A549 (cell line): ENCODE measurements at regions not wholly inside any gene's neighbourhood (a gene's known extent, or its start where the extent isn't known, plus 50 kb on each side); places are given as distances from the start of the nearest gene placed in this dataset.

Source experiments
- ATAC-seq, 2 experiments: fragments of 200-7000 bp in 1 of 2; fragments of >200 bp in 1 of 2; cut with Nextera tagmentation in 1 of 2; cut with Tn5 transposase in 1 of 2; 3 replicates each; pipeline versions ENCODE4 v1.8.0 to v1.9.1; 2018 to 2020; ENCODE audit warnings: mild to moderate bottlenecking in 1 of 2, moderate library complexity in 1 of 2
- CTCF ChIA-PET: fragments of 300-600 bp; sonication (Branson Sonifier 250); formaldehyde crosslinking; extraction: SDS; loops from one replicate; lab custom pipeline; 2021; ENCODE audit warnings: antibody characterized with exemption, inconsistent platforms; lab: Yijun Ruan, JAX
- POLR2A ChIA-PET: fragments of 350-600 bp; formaldehyde crosslinking; extraction: SDS; loops from one replicate; lab custom pipeline; 2021; ENCODE audit warnings: antibody characterized with exemption, inconsistent platforms; lab: Yijun Ruan, JAX
- DNase-seq, 2 experiments: peaks; one replicate each; pipeline versions ENCODE4 v3.0.0 to v3.0.0-alpha.2; 2011 to 2016; ENCODE audit warnings: low read depth in 1 of 2, low spot score in 1 of 2
- FAIRE-seq: peaks from 2 replicates; lab custom pipeline; 2011; peaks lifted over from hg19 to GRCh38; lab: Jason Lieb, UNC
- H3K27ac ChIP-seq, 2 experiments: fragments of >200 bp; sonication (Bioruptor Twin); formaldehyde crosslinking; 3 replicates each; pipeline ENCODE4 v1.5.1; 2016 to 2017
- H3K4me1 ChIP-seq: fragments of >200 bp; sonication (Bioruptor Twin); formaldehyde crosslinking; 3 replicates; pipeline ENCODE4 v1.6.1; 2016
- H3K4me2 ChIP-seq: fragments of >200 bp; sonication (Bioruptor Twin); formaldehyde crosslinking; 3 replicates; pipeline ENCODE4 v1.6.1; 2016
- H3K4me3 ChIP-seq: fragments of >200 bp; sonication (Bioruptor Twin); formaldehyde crosslinking; 3 replicates; pipeline ENCODE4 v1.5.1; 2016
- H3K9me3 ChIP-seq: fragments of >200 bp; sonication (Bioruptor Twin); formaldehyde crosslinking; 3 replicates; pipeline ENCODE4 v1.6.1; 2016
- BHLHE40 ChIP-seq: IDR thresholded peaks from 2 replicates; pipeline ENCODE4 v1.6.1; 2012; ENCODE audit warnings: low read depth, low read length, inconsistent platforms
- CBX2 ChIP-seq: fragments of 200-600 bp; sonication (generic); IDR thresholded peaks from 2 replicates; pipeline ENCODE4 v1.6.1; 2016; ENCODE audit warnings: low read depth, mild to moderate bottlenecking, borderline replicate concordance
- CHD2 ChIP-seq: fragments of 150-350 bp; IDR thresholded peaks from 2 replicates; pipeline ENCODE4 v1.6.1; 2014; ENCODE audit warnings: low read length; ENCODE audit not compliant: partially characterized antibody
- CHD4 ChIP-seq: fragments of 200-600 bp; sonication (generic); IDR thresholded peaks from 2 replicates; pipeline ENCODE4 v1.6.1; 2016; ENCODE audit warnings: antibody characterized with exemption, mild to moderate bottlenecking, borderline replicate concordance
- CTCF ChIP-seq: fragments of >200 bp; sonication (Bioruptor Twin); formaldehyde crosslinking; IDR thresholded peaks from 3 replicates; pipeline ENCODE4 v1.5.1; 2016
- ELK1 ChIP-seq: fragments of 150-350 bp; IDR thresholded peaks from 2 replicates; pipeline ENCODE4 v1.6.1; 2014; ENCODE audit warnings: low read depth, mild to moderate bottlenecking, low read length
- ESRRA ChIP-seq: fragments of 150-350 bp; IDR thresholded peaks from 2 replicates; pipeline ENCODE4 v1.6.1; 2014; ENCODE audit warnings: mild to moderate bottlenecking, low read length, borderline replicate concordance
- FOSB ChIP-seq: fragments of 250-450 bp; sonication (Bioruptor Pico); IDR thresholded peaks from 2 replicates; pipeline ENCODE4 v1.5.0; 2020; ENCODE audit warnings: mild to moderate bottlenecking, moderate library complexity
- FOSL2 ChIP-seq, 2 experiments: fragments of 450-650 bp in 1 of 2; fragments of >200 bp in 1 of 2; sonication (Bioruptor Twin) in 1 of 2; formaldehyde crosslinking; IDR thresholded peaks; 2 replicates each; pipeline versions ENCODE4 v1.5.0 to v1.6.1; 2016 to 2020; ENCODE audit warnings: mild to moderate bottlenecking in 1 of 2, moderate library complexity in 1 of 2
- HES2 ChIP-seq: fragments of >200 bp; sonication (Bioruptor Twin); formaldehyde crosslinking; IDR thresholded peaks from 2 replicates; pipeline ENCODE4 v1.6.1; 2016
- HOXB5 ChIP-seq: fragments of 250-450 bp; sonication (Bioruptor Pico); IDR thresholded peaks from 2 replicates; pipeline ENCODE4 v1.5.0; 2020; ENCODE audit warnings: mild to moderate bottlenecking, moderate library complexity
- JUN ChIP-seq, 2 experiments: fragments of >200 bp; sonication (Bioruptor Twin); formaldehyde crosslinking; IDR thresholded peaks; 2 replicates in 1 of 2; 3 replicates in 1 of 2; pipeline ENCODE4 v1.6.1; 2016 to 2017
- JUNB ChIP-seq: fragments of >200 bp; sonication (Bioruptor Twin); formaldehyde crosslinking; IDR thresholded peaks from 2 replicates; pipeline ENCODE4 v1.6.1; 2016
- KDM1A ChIP-seq: fragments of 200-600 bp; sonication (generic); IDR thresholded peaks from 2 replicates; pipeline ENCODE4 v1.6.1; 2016; ENCODE audit warnings: low read depth, mild to moderate bottlenecking
- KDM5A ChIP-seq: fragments of 200-600 bp; sonication (generic); IDR thresholded peaks from 2 replicates; pipeline ENCODE4 v1.6.1; 2016; ENCODE audit warnings: antibody characterized with exemption, mild to moderate bottlenecking
- MAX ChIP-seq: IDR thresholded peaks from 2 replicates; pipeline ENCODE4 v1.6.1; 2012
- MAZ ChIP-seq: fragments of 150-350 bp; IDR thresholded peaks from 2 replicates; pipeline ENCODE4 v1.6.1; 2014; ENCODE audit warnings: antibody characterized with exemption, low read depth, low read length, borderline replicate concordance
- NPAS2 ChIP-seq: fragments of 250-450 bp; sonication (Bioruptor Pico); IDR thresholded peaks from 2 replicates; pipeline ENCODE4 v1.8.0; 2022; ENCODE audit warnings: mild to moderate bottlenecking, moderate library complexity, borderline replicate concordance
- NR3C1 ChIP-seq: fragments of >200 bp; sonication (Bioruptor Twin); formaldehyde crosslinking; IDR thresholded peaks from 3 replicates; pipeline ENCODE4 v1.6.1; 2017
- PHF8 ChIP-seq: fragments of 200-600 bp; sonication (generic); IDR thresholded peaks from 2 replicates; pipeline ENCODE4 v1.6.1; 2016; ENCODE audit warnings: low read depth, mild to moderate bottlenecking, antibody characterized with exemption, moderate library complexity, borderline replicate concordance
- RARB ChIP-seq: fragments of 250-450 bp; sonication (Bioruptor Pico); IDR thresholded peaks from 2 replicates; pipeline ENCODE4 v1.8.0; 2021; ENCODE audit warnings: mild to moderate bottlenecking, moderate library complexity
- RCOR1 ChIP-seq: fragments of 150-350 bp; IDR thresholded peaks from 2 replicates; pipeline ENCODE4 v1.6.1; 2014; ENCODE audit warnings: antibody characterized with exemption, low read length, low read depth
- REST ChIP-seq: fragments of 200-600 bp; sonication (generic); IDR thresholded peaks from 2 replicates; pipeline ENCODE4 v1.6.1; 2016; ENCODE audit warnings: antibody characterized with exemption, mild to moderate bottlenecking, moderate library complexity
- RNF2 ChIP-seq: fragments of 200-600 bp; sonication (generic); IDR thresholded peaks from 2 replicates; pipeline ENCODE4 v1.6.1; 2016; ENCODE audit warnings: low read depth, mild to moderate bottlenecking, antibody characterized with exemption, moderate library complexity, borderline replicate concordance
- USF2 ChIP-seq: fragments of 450-650 bp; IDR thresholded peaks from 2 replicates; pipeline ENCODE4 v1.6.1; 2014; ENCODE audit warnings: antibody characterized with exemption
- ZC3H11A ChIP-seq: fragments of 450-650 bp; IDR thresholded peaks from 2 replicates; pipeline ENCODE4 v1.6.1; 2014; ENCODE audit warnings: antibody characterized with exemption, mild to moderate bottlenecking
- ZFP36 ChIP-seq: fragments of 450-650 bp; IDR thresholded peaks from 2 replicates; pipeline ENCODE4 v1.6.1; 2014; ENCODE audit warnings: borderline replicate concordance; ENCODE audit not compliant: partially characterized antibody
- ZNF302 ChIP-seq: fragments of 250-450 bp; sonication (Bioruptor Pico); IDR thresholded peaks from 2 replicates; pipeline ENCODE4 v1.9.0; 2021; ENCODE audit warnings: inconsistent platforms, mild to moderate bottlenecking, moderate library complexity
- WGBS: methylation state at CpG from one replicate; pipeline ENCODE4 v1.1.6; 2017; ENCODE audit errors: missing lambda C conversion rate; 5-methylcytosine and 5-hydroxymethylcytosine counted together

- TF ChIP-seq ZC3H11A (no peak), CBX2 (no peak), HES2 (no peak), MAZ (no peak), KDM1A (no peak), ZNF302 (CRISPR knock-in tag) (no peak), HOXB5 (CRISPR knock-in tag) (no peak), ZFP36 (no peak), FOSB (CRISPR knock-in tag) (no peak), RARB (no peak), NR3C1 (no peak), KDM5A (no peak), JUN (IDR thresholded peaks at IDR 0.05) (no peak), ELK1 (no peak)
- POLR2A ChIA-PET: no interaction called here
- DNase-seq: no peak
Observed at GRCh38 chr6:165760126-165760802, 97.2 kb upstream of the PDE10A start.

GRCh38 chr6:165758441-165758840, 95.4 kb upstream of the PDE10A start:
- FAIRE-seq (no peak), DNase-seq (no peak), ATAC-seq (no peak)
- H3K27ac ChIP-seq: no peak overlapping the region
- no peak overlapping the region for H3K4me2 ChIP-seq
- no peaks in the 10 kb centered on the region for H3K4me1 ChIP-seq
- POLR2A ChIA-PET: no interaction called here
- CTCF ChIA-PET: interaction anchor here (0.5 kb wide), 1 partner anchor 555 kb away, joined by 5 read pairs; no protein-coding TSS in a partner anchor
- no peak overlapping the region for H3K4me3 ChIP-seq
- H3K9me3 ChIP-seq: no peaks in the 10 kb centered on the region
- TF ChIP-seq KDM5A (no peak), RCOR1 (no peak), CTCF (no peak), ESRRA (no peak), KDM1A (no peak), USF2 (no peak), NPAS2 (no peak), CHD4 (no peak), CHD2 (no peak), JUNB (no peak), FOSL2 (IDR thresholded peaks at IDR 0.05) (no peak), FOSL2 (CRISPR knock-in tag; IDR thresholded peaks at IDR 0.05) (no peak), JUN (IDR thresholded peaks at IDR 0.05) (no peak), RARB (no peak), RNF2 (no peak), BHLHE40 (no peak), MAX (no peak), PHF8 (no peak), REST (no peak)

More at GRCh38 chr6:165760126-165760802, 97.2 kb upstream of the PDE10A start:
- ATAC-seq (no peak), FAIRE-seq (no peak)
- CTCF ChIA-PET: no interaction called here
- Histone ChIP-seq H3K4me1 (no peaks in the 10 kb centered on the region), H3K27ac (no peak overlapping the region), H3K4me2 (no peak overlapping the region), H3K4me3 (no peak overlapping the region), H3K9me3 (no peaks in the 10 kb centered on the region)
- 78% methylated on average over 7 of the region's 7 CpGs for WGBS
